ENCODE measurements at regions not wholly inside any gene's neighbourhood (a gene's known extent, or its start where the extent isn't known, plus 50 kb on each side); places are given as distances from the start of the nearest gene placed in this dataset.

- Histone ChIP-seq H4K20me1 (replicated peaks; ENCODE audit: insufficient read depth) (no peaks in the 10 kb centered on the region), H3K36me3 (ENCODE audit: insufficient read depth) (no peaks in the 10 kb centered on the region), H3K27me3 (ENCODE audit: insufficient read depth) (no peaks in the 10 kb centered on the region), H3K9me2 (ENCODE audit: insufficient read depth) (no peaks in the 10 kb centered on the region), H3K4me1 (ENCODE audit: insufficient read depth) (no peaks in the 10 kb centered on the region), H3K27ac (ENCODE audit: low read depth) (no peak overlapping the region), H3K4me2 (no peak overlapping the region), H3K79me2 (replicated peaks; ENCODE audit: insufficient read depth) (no peaks in the 10 kb centered on the region), H3F3A (replicated peaks; ENCODE audit: low read depth) (no peaks in the 10 kb centered on the region), H2AFZ (no peak overlapping the region; the same call in 1 of the 2 replicates), H3K4me3 (no peak overlapping the region)
- Mint-ChIP-seq H3K9me3 (no peaks in the 10 kb centered on the region), H3K27ac (no peak overlapping the region), H3K4me1 (no peaks in the 10 kb centered on the region), H3K27me3 (ENCODE audit: insufficient read depth, low read depth, poor library complexity) (no peaks in the 10 kb centered on the region), H3K36me3 (ENCODE audit: low read depth) (no peaks in the 10 kb centered on the region), H3K4me3 (no peak overlapping the region)
- no peak for DNase-seq (ENCODE audit: low spot score)
- TF ChIP-seq ZNF114 (CRISPR knock-in tag; IDR thresholded peaks at IDR 0.05): no peak
- TF ChIP-seq STAT1 (IDR thresholded peaks at IDR 0.05; ENCODE audit: unreplicated experiment): no peak
- TF ChIP-seq ETS1 (IDR thresholded peaks at IDR 0.05): no peak
- no peak for ATAC-seq
These were observed 448.1 kb downstream of the PDGFC start for GRCh38 chr4:156523492-156523891.

- ATAC-seq (no peak), DNase-seq (ENCODE audit: low spot score) (no peak)
- TF ChIP-seq CTCF (conservative IDR thresholded peaks at IDR 0.05; ENCODE audit: low read depth in 2 of 2) (no peak), ETS1 (IDR thresholded peaks at IDR 0.05) (no peak), JUNB (IDR thresholded peaks at IDR 0.05; ENCODE audit: unreplicated experiment) (no peak), ZNF114 (CRISPR knock-in tag; IDR thresholded peaks at IDR 0.05) (no peak), EZH2phosphoT487 (IDR thresholded peaks at IDR 0.05; ENCODE audit: unreplicated experiment) (no peak), ZNF462 (CRISPR knock-in tag; IDR thresholded peaks at IDR 0.05) (no peak), EZH2 (IDR thresholded peaks at IDR 0.05; ENCODE audit: low read depth, unreplicated experiment) (no peak), STAT1 (IDR thresholded peaks at IDR 0.05; ENCODE audit: unreplicated experiment) (no peak), CREB1 (CRISPR knock-in tag; IDR thresholded peaks at IDR 0.05; ENCODE audit: low read depth) (no peak)
- H3K4me3 Mint-ChIP-seq: no peak overlapping the region
- no peak overlapping the region for H3K27ac Mint-ChIP-seq
- Histone ChIP-seq H3K4me3 (no peak overlapping the region), H3K27me3 (ENCODE audit: insufficient read depth) (no peaks in the 10 kb centered on the region), H3K36me3 (ENCODE audit: insufficient read depth) (no peaks in the 10 kb centered on the region), H3K4me1 (ENCODE audit: insufficient read depth) (no peaks in the 10 kb centered on the region), H3K27ac (ENCODE audit: low read depth) (no peak overlapping the region), H4K20me1 (replicated peaks; ENCODE audit: insufficient read depth) (no peaks in the 10 kb centered on the region), H3K9me2 (ENCODE audit: insufficient read depth) (no peaks in the 10 kb centered on the region; the same call in 1 of the 2 replicates), H2AFZ (no peak overlapping the region), H3F3A (replicated peaks; ENCODE audit: low read depth) (no peaks in the 10 kb centered on the region), H3K4me2 (no peak overlapping the region), H3K79me2 (replicated peaks; ENCODE audit: insufficient read depth) (no peaks in the 10 kb centered on the region)
- H3K36me3 Mint-ChIP-seq (ENCODE audit: low read depth): no peaks in the 10 kb centered on the region
- no peaks in the 10 kb centered on the region for H3K9me3 Mint-ChIP-seq
- no peaks in the 10 kb centered on the region for H3K4me1 Mint-ChIP-seq
- no peaks in the 10 kb centered on the region for H3K27me3 Mint-ChIP-seq (ENCODE audit: insufficient read depth, low read depth, poor library complexity)
These were observed 450.0 kb downstream of the PDGFC start for GRCh38 chr4:156521631-156522030.

Data from GM23338 (cell line).